Ovary (tissue), 3 donors: ENCODE measurements at regions not wholly inside any gene's neighbourhood (a gene's known extent, or its start where the extent isn't known, plus 50 kb on each side); places are given as distances from the start of the nearest gene placed in this dataset.

Experiments
- EP300 ChIP-seq: sonication (generic); formaldehyde crosslinking; IDR thresholded peaks from one replicate; pipeline ENCODE4 v1.6.1; 2017; ENCODE audit warnings: antibody characterized with exemption
- POLR2A ChIP-seq: fragments of 450-650 bp; IDR thresholded peaks from one replicate; pipeline ENCODE4 v1.6.1; 2017; ENCODE audit warnings: antibody characterized with exemption, mild to moderate bottlenecking, moderate library complexity
- TF ChIP-seq, protein P1 (sequence below), 3 donors: fragments of 450-650 bp in 2 of 3; fragments of 200-600 bp in 1 of 3; IDR thresholded peaks; one replicate each; pipeline versions ENCODE4 v1.5.1 to v1.8.0; 2016 to 2022; ENCODE audit warnings: antibody characterized with exemption in 3 of 3, mild to moderate bottlenecking in 1 of 3
- donor health status: DM: no; HTN: no; CAD: no.

DNA sequence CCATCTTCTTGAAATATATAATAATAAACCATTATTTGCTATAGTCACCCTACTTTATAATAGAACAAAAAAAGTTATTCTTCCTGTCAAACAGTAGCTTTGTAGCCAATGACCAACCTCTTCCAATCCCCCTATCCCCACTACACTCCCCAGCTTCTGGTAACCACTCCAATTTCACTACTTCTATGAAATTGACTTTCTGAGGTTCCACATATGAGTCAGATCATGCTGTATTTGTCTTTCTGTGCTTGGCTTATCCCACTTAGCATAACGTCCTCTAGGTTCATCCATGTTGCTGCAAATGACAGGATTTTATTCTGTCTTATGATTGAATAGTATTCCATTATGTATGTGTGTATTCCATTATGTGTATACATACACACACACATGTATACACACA lies 809.7 kb upstream of the NDST4 start:
- no peak for TF ChIP-seq POLR2A
- TF ChIP-seq, protein P1, sequence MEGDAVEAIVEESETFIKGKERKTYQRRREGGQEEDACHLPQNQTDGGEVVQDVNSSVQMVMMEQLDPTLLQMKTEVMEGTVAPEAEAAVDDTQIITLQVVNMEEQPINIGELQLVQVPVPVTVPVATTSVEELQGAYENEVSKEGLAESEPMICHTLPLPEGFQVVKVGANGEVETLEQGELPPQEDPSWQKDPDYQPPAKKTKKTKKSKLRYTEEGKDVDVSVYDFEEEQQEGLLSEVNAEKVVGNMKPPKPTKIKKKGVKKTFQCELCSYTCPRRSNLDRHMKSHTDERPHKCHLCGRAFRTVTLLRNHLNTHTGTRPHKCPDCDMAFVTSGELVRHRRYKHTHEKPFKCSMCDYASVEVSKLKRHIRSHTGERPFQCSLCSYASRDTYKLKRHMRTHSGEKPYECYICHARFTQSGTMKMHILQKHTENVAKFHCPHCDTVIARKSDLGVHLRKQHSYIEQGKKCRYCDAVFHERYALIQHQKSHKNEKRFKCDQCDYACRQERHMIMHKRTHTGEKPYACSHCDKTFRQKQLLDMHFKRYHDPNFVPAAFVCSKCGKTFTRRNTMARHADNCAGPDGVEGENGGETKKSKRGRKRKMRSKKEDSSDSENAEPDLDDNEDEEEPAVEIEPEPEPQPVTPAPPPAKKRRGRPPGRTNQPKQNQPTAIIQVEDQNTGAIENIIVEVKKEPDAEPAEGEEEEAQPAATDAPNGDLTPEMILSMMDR (IDR thresholded peaks at IDR 0.05): no peak
- no peak for TF ChIP-seq EP300
